NB4 (cell line): ENCODE measurements at regions not wholly inside any gene's neighbourhood (a gene's known extent, or its start where the extent isn't known, plus 50 kb on each side); places are given as distances from the start of the nearest gene placed in this dataset.
"Not testable (repeated sequence)": the region's sequence is repeated elsewhere in the genome, so short reads cannot be mapped to it uniquely, and the experiment has no call there.

Experiments
- DNase-seq: peaks from one replicate; pipeline ENCODE4 v3.0.0; 2010; ENCODE audit warnings: low read depth
- H3K4me3 ChIP-seq: one replicate; pipeline ENCODE4 v1.5.1; 2011; ENCODE audit warnings: mild to moderate bottlenecking, low read depth, low read length, moderate library complexity
- MYC ChIP-seq: IDR thresholded peaks from 2 replicates; pipeline ENCODE4 v1.6.1; 2011; ENCODE audit warnings: low read depth, low read length
- POLR2A ChIP-seq: IDR thresholded peaks from 2 replicates; pipeline ENCODE4 v1.6.1; 2011; ENCODE audit warnings: mild to moderate bottlenecking; ENCODE audit not compliant: insufficient read length; ENCODE audit errors: extremely low read depth
- TF ChIP-seq, protein P1 (sequence below): IDR thresholded peaks from 2 replicates; pipeline ENCODE4 v1.6.1; 2011; ENCODE audit warnings: low read depth, low read length
- TF ChIP-seq, protein P2 (sequence below): IDR thresholded peaks from one replicate; pipeline ENCODE4 v1.5.1; 2012; ENCODE audit warnings: low read depth, low read length

DNA sequence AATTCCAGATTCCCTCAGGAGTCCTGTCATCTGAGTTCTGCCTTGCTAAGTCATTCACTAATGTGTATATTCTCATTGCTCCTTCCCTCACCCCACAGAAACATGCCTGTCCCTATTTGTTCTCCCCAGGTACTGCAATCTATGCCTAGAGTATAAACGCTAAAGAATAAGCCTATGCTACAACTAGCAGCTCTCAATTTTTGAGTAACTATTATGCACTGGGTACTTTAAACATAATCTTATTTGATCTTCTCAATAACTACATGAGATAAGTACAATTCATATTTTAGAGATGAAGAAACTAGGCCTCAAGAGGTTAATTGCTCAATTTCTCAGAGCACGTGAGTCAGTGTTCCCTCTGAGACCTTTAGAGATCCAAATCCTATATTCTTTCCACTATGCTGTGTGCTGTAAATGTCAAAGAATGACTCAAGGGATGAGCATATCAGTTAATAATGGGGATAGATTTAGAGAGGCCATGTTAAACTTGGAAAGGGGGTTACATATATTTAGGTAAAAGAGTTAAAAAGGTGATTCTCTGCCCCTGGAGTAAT is 423.8 kb upstream of the ADGRB3 start:
- TF ChIP-seq, protein P1, sequence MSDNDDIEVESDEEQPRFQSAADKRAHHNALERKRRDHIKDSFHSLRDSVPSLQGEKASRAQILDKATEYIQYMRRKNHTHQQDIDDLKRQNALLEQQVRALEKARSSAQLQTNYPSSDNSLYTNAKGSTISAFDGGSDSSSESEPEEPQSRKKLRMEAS = no peak
- TF ChIP-seq POLR2A = no peak
- TF ChIP-seq, protein P2, sequence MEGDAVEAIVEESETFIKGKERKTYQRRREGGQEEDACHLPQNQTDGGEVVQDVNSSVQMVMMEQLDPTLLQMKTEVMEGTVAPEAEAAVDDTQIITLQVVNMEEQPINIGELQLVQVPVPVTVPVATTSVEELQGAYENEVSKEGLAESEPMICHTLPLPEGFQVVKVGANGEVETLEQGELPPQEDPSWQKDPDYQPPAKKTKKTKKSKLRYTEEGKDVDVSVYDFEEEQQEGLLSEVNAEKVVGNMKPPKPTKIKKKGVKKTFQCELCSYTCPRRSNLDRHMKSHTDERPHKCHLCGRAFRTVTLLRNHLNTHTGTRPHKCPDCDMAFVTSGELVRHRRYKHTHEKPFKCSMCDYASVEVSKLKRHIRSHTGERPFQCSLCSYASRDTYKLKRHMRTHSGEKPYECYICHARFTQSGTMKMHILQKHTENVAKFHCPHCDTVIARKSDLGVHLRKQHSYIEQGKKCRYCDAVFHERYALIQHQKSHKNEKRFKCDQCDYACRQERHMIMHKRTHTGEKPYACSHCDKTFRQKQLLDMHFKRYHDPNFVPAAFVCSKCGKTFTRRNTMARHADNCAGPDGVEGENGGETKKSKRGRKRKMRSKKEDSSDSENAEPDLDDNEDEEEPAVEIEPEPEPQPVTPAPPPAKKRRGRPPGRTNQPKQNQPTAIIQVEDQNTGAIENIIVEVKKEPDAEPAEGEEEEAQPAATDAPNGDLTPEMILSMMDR = no peak
- TF ChIP-seq MYC = no peak
- H3K4me3 ChIP-seq = no peak overlapping the region

DNA sequence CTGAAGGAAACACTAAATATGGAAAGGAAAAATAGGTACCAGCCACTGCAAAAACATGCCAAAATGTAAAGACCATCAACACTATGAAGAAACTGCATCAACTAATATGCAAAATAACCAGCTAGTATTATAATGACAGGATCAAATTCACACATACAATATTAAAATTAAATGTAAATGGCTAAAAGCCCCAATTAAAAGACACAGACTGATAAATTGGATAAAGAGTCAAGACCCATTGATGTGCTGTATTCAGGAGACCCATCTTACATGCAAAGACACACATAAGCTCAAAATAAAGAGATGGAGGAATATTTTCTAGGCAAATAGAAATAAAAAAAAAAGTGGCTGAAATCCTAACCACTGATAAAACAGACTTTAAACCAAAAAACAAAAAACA is 427.5 kb upstream of the ADGRB3 start:
- H3K4me3 ChIP-seq, DNase-seq: not testable (repeated sequence)

More for the DNA sequence above, 423.8 kb upstream of the ADGRB3 start:
- DNase-seq = no peak

DNA sequence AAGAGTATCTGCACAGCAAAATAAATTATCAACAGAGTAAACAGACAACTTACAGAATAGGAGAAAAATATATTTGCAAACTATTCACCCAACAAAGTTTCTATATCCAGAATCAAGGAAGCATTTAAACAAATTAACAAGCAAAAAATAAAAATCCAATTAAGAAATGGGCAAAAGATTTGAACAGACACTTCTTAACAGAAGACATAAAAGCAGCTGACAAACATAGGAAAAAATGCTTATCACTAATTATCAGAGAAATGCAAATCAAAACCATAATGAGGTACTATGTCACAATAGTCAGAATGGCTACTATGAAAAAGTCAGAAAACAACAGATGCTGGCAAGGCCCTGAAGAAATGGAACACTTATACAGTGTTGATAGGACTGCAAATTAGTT is 434.2 kb upstream of the ADGRB3 start:
- TF ChIP-seq, protein P1 = no peak
- TF ChIP-seq POLR2A = no peak
- TF ChIP-seq, protein P2 = no peak
- TF ChIP-seq MYC = no peak
- no peak for DNase-seq

DNA sequence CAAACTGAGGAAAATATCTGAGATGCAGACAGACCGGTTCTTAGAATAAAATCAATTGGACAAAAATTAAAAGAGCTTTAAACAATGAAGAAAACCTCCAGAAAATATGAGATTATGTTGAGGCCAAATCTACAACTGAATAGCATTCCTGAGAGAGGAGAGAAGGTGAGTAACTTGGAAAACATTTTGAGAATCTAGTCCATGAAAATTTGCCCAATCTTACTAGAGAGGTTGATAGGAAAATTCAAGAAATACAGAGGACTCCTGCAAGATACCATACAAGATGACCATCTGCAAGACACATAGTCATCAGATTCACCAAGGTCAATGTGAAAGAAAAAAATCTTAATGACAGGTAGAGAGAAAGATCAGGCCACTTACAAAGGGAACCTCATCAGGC is 437.7 kb upstream of the ADGRB3 start:
- DNase-seq = no peak
- TF ChIP-seq MYC (no peak), POLR2A (no peak)
- TF ChIP-seq, protein P2 = no peak
- TF ChIP-seq, protein P1 = no peak

More for the DNA sequence above, 434.2 kb upstream of the ADGRB3 start:
- H3K4me3 ChIP-seq = no peak overlapping the region

DNA sequence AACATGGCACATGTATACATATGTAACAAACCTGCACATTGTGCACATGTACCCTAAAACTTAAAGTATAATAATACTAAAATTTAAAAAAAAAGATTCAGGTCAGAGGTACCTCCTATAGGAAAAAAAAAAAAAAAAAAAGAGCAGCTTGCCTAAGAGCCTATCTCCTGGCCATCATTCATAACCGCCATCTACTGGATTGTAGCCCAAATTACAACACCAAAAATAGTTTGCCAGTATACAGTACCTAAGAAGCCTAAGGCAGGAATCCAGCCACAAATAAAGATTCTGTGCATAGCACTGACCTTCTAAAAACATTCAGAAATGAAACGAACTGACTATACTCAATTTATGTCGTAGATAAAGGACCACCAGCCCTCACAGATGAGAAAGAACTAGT is 438.4 kb upstream of the ADGRB3 start:
- TF ChIP-seq, protein P1 = no peak
- TF ChIP-seq, protein P2 = peak; percentile 48
- peak; percentile 53 for DNase-seq
- no peak overlapping the region for H3K4me3 ChIP-seq

More for the DNA sequence above, 437.7 kb upstream of the ADGRB3 start:
- no peak overlapping the region for H3K4me3 ChIP-seq

DNA sequence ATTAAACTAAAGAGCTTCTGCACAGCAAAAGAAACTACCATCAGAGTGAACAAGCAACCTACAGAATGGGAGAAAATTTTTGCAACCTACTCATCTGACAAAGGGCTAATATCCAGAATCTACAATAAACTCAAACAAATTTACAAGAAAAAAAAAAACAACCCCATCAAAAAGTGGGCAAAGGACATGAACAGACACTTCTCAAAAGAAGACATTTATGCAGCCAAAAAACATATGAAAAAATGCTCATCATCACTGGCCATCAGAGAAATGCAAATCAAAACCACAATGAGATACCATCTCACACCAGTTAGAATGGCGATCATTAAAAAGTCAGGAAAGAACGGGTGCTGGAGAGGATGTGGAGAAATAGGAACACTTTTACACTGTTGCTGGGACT is 439.3 kb upstream of the ADGRB3 start:
- DNase-seq, H3K4me3 ChIP-seq: not testable (repeated sequence)

DNA sequence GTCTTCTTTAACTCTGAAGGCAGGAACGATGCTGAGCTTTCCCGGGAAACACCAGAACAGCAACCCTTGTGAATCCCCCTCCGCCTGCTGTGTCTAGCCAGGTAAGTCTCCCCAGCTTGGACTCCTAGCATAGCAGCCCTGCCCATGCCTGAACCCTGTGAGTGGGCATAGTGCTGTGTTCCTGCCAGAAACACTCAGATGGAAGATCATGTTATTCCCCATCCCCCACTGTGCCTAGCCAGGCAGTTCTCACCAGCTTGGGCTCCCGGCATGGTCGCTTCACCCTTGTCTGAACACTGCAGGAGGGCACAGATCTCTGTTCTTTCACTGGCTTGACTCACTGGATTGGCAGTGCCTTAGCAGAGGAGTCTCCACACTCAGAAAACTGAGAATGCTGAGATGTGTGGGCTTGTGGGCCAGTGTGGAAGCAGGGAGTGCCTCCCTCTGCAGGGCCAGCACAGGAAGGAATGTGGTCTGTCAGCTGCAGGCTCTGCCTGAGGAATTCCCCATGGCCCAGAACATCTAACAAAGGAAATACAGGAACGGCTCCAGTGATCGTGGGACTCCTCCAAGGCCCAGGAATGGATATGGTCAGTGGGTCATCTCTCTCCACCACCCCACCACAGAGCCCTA is 440.1 kb upstream of the ADGRB3 start:
- H3K4me3 ChIP-seq = no peak overlapping the region
- TF ChIP-seq, protein P1 = no peak
- TF ChIP-seq POLR2A (no peak), MYC (no peak)
- TF ChIP-seq, protein P2 = no peak
- DNase-seq = no peak
